HFF-Myc (cell line): ENCODE measurements at regions not wholly inside any gene's neighbourhood (a gene's known extent, or its start where the extent isn't known, plus 50 kb on each side); places are given as distances from the start of the nearest gene placed in this dataset.

Source experiments
- DNase-seq: peaks from one replicate; pipeline ENCODE4 v3.0.0-alpha.2; 2011; ENCODE audit warnings: low read depth; ENCODE audit errors: extremely low read depth
- H3K4me3 ChIP-seq: replicated peaks from 2 replicates; pipeline ENCODE4 v1.5.1; 2011; ENCODE audit warnings: low read depth, mild to moderate bottlenecking, control low read depth, low read length
- CTCF ChIP-seq: IDR thresholded peaks from 2 replicates; pipeline ENCODE4 v1.5.1; 2012; ENCODE audit warnings: mild to moderate bottlenecking, low read depth, low read length, control low read depth; ENCODE audit errors: missing control alignments

DNA sequence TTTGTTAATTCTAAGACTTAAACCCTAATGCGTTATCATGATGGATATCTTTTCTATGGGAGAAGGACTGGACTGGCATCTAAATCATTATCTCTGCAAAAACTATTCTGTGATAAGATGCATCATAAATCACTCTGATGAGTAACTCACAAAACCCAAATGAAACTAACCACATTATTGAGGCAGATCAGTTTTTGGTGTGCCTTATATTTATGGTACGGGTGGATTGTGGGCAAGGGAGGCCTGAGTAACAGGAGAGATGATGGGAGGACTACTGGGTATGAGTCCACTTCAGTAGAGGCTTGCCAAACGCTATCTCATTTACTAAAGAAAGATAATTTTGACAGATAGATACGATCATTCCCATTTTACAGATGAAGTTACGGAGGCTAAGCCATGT lies 66.4 kb upstream of the GUCY1A1 start:
- TF ChIP-seq CTCF: no peak
- DNase-seq: no peak

GRCh38 chr4:155599596-155599995 lies 67.1 kb upstream of the GUCY1A1 start:
- no peak for TF ChIP-seq CTCF
- DNase-seq: no peak
- H3K4me3 ChIP-seq: no peak overlapping the region

More for the DNA sequence above, 66.4 kb upstream of the GUCY1A1 start:
- no peak overlapping the region for H3K4me3 ChIP-seq

GRCh38 chr4:155599085-155599484 lies 67.6 kb upstream of the GUCY1A1 start:
- H3K4me3 ChIP-seq: no peak overlapping the region
- no peak for DNase-seq
- TF ChIP-seq CTCF: no peak

GRCh38 chr4:155597933-155598451 lies 68.7 kb upstream of the GUCY1A1 start:
- DNase-seq: no peak
- TF ChIP-seq CTCF: no peak
- H3K4me3 ChIP-seq: no peak overlapping the region

DNA sequence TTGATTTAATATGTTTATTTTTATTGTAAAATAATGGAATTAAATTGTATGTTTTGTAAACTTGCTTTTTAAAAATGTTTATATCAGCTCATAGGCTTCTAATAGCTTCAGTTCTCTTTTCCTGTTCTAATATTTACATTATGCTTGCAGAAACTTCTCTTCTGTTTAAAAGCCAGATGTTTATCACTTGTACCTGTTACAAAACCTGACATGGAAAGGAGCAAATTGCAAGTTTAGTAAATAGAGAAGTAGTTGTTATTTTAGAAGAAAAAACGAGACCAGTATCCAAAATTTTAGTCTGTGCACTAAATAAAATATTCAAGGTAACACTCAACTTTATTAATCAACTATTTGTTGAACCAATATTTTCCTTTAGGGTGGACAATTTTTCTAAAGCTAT lies 69.4 kb upstream of the GUCY1A1 start:
- no peak for DNase-seq
- TF ChIP-seq CTCF: no peak
- no peak overlapping the region for H3K4me3 ChIP-seq

DNA sequence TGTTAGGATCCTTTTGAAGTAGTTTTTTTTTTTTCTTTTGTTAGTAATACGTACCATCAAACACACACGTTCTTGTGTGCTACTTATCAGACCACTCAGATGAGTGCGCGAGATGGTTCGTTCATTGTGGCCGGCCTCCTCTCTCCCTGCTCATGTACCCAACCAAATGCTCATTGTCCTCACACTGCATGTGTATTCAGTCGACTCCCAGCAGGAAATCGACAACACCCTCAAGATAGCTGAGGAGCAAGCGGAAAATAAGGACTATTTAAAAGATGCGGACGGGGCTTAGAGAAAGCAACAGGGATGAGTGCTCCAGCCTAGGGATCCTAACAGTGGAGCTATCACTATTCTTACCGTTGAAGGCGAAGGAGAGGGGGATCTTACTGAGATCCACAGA lies 72.9 kb upstream of the GUCY1A1 start:
- no peak for TF ChIP-seq CTCF
- DNase-seq: no peak
- H3K4me3 ChIP-seq: no peak overlapping the region

- TF ChIP-seq CTCF: no peak
- H3K4me3 ChIP-seq: no peak overlapping the region
- DNase-seq: no peak
Measured at GRCh38 chr4:155592938-155593297, 73.7 kb upstream of the GUCY1A1 start.
